ENCODE measurements at regions not wholly inside any gene's neighbourhood (a gene's known extent, or its start where the extent isn't known, plus 50 kb on each side); places are given as distances from the start of the nearest gene placed in this dataset.

- no peak for TF ChIP-seq CTCF (conservative IDR thresholded peaks at IDR 0.05; ENCODE audit: low read length)
- TF ChIP-seq EZH2phosphoT487 (IDR thresholded peaks at IDR 0.05; ENCODE audit: borderline replicate concordance, low read depth, low read length), result no peak
These were observed 275.9 kb upstream of the KITLG start for GRCh38 chr12:88856201-88856600.
